Mucosa of stomach (tissue), 1 donor: ENCODE measurements at regions not wholly inside any gene's neighbourhood (a gene's known extent, or its start where the extent isn't known, plus 50 kb on each side); places are given as distances from the start of the nearest gene placed in this dataset.
"Not testable (repeated sequence)": the region's sequence is repeated elsewhere in the genome, so short reads cannot be mapped to it uniquely, and the experiment has no call there.

ENCODE experiments used
- H3K27me3 ChIP-seq: one replicate; pipeline ENCODE4 v1.7.0; 2013; ENCODE audit warnings: mild to moderate bottlenecking, low read length; ENCODE audit not compliant: control insufficient read depth, insufficient read depth
- H3K36me3 ChIP-seq: one replicate; pipeline ENCODE4 v1.7.0; 2013; ENCODE audit warnings: low read length; ENCODE audit not compliant: control insufficient read depth, insufficient read depth
- H3K4me1 ChIP-seq: one replicate; pipeline ENCODE4 v1.7.0; 2013; ENCODE audit warnings: mild to moderate bottlenecking, low read length; ENCODE audit not compliant: control insufficient read depth, insufficient read depth
- H3K4me3 ChIP-seq: one replicate; pipeline ENCODE4 v1.7.0; 2013; ENCODE audit warnings: low read length
- H3K9ac ChIP-seq: one replicate; pipeline ENCODE4 v1.7.0; 2013; ENCODE audit warnings: mild to moderate bottlenecking, low read length, moderate library complexity
- H3K9me3 ChIP-seq: one replicate; pipeline ENCODE4 v1.7.0; 2013; ENCODE audit warnings: mild to moderate bottlenecking, low read length, moderate library complexity; ENCODE audit not compliant: control insufficient read depth
- donor health status: Pancreatic carcinoma.

DNA sequence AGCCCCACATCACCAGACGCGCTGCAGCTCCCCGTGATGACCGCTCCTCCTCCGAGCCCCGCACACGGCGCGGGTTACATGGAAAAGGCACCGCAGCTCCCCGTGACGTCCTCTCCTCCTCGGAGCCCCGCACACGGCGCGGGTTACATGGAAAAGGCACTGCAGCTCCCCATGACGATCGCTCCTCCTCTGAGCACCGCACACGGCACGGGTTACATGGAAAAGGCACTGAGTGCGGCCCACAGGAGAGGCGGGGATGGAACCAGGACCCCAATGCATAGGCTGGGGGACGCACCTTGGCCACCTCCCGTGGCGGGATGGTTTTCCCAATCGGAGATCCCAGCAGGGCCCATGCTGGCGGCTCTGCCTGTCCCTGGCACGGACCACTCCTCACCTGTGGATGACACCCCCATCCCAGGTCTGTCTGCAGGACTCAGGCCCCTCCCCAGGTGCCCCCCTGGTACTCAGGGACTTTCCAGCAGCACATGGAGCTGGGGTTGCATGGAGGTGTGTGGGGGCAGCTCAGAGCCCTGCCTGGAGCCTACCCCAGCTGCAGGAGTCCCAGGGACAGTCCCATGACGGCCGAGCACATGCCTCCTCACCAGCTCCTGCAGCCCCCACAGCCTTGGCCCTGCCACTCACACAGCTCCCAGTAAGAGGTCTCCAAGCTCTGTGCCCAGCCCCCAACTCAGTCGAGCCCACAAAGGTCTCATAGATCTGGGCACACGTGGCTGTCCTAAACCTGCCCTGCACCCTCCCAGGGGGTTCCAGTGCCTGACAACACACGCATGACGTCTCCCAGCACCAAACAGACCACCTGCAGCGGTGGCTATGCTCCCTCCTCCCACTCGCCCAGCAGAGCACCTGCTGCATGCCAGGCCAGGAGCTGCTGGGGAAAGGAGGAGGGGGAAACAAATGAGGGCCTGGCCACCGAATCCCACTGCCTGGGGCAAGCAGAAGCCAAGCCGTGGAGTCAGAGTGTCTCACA lies 166.6 kb downstream of the BRD1 start:
- Histone ChIP-seq H3K27me3 (no peaks in the 10 kb centered on the region), H3K9me3 (no peaks in the 10 kb centered on the region), H3K4me1 (no peaks in the 10 kb centered on the region), H3K4me3 (no peak overlapping the region), H3K36me3 (no peaks in the 10 kb centered on the region), H3K9ac (no peak overlapping the region)

DNA sequence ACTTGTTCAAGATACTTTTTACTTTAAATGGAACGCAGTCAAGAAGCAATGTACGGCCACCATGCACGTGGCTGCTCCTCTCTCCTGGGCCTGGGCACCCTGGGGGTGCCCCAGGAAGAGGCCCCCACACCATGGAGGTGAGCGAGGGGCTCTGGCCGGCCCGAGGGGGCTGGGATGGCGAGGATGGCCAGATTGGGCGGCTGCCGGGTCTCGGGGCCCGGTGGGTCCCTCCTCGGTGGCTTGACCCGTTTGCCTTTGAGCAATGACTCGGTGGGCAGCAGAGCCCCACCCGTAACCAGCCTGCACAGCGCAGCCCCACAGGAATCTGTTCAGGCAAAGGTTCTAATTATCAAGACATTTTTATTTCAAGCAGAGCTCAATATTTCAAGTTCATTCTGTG lies 167.4 kb downstream of the BRD1 start:
- H3K36me3 ChIP-seq = no peaks in the 10 kb centered on the region
- no peaks in the 10 kb centered on the region for H3K9me3 ChIP-seq
- H3K9ac ChIP-seq = no peak overlapping the region
- no peaks in the 10 kb centered on the region for H3K4me1 ChIP-seq
- no peak overlapping the region for H3K4me3 ChIP-seq
- no peaks in the 10 kb centered on the region for H3K27me3 ChIP-seq

DNA sequence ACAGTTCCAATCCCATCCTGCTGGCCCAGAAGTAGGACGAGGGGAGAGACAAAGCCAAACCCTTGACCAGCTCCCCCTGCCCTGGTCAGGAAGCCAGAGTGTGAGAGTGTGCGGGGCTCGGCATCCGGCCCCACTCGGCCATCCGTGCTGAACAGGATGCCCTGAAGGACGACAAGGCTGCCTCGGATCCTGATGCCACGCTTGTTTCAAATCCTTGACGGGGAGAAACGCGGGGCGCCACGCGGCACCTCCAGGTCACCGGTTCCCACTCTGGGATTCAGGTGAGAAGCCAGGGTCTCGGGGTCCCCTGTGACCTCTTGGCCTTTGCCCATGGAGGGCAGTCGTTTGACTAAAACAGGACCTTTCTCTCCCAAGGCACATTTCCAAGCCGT lies 167.8 kb downstream of the BRD1 start:
- no peak overlapping the region for H3K4me3 ChIP-seq
- no peaks in the 10 kb centered on the region for H3K27me3 ChIP-seq

DNA sequence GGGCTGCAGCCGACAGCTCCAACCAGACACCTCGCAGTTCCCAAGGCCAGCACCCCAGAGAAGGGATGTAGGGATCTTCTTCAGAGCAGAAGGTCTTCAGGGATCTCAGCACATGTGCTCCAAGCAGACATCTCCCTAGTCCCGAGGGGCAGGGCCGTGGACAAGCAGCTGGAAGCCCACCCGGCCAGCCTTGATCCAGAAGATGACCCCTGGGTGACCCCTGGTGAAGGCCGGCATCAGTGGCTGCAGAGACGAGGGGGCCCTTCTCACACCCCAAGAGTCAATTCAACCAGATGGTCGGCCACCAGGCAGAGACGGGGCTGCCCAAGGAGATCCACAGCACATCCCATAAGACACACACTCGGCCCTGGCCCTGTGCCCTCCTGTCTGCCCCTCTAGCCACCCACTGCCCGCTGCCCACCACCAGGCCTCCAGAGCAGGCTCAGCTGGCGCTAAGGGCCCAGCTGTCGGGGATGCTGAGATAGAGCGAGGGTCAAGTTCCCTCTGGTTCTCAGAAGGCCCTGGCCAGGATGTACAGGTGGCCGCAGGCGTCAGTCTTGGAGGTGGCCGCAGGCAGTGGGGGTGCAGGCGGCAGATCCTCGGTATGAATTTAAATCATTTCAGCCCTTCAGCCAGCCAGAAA lies 168.3 kb downstream of the BRD1 start:
- Histone ChIP-seq H3K4me3 (no peak overlapping the region), H3K36me3 (no peaks in the 10 kb centered on the region), H3K9ac (no peak overlapping the region), H3K27me3 (no peaks in the 10 kb centered on the region), H3K9me3 (no peaks in the 10 kb centered on the region), H3K4me1 (no peaks in the 10 kb centered on the region)

More for the DNA sequence above, 167.8 kb downstream of the BRD1 start:
- no peaks in the 10 kb centered on the region for H3K4me1 ChIP-seq
- H3K36me3 ChIP-seq = no peaks in the 10 kb centered on the region
- H3K9me3 ChIP-seq = no peaks in the 10 kb centered on the region
- H3K9ac ChIP-seq = no peak overlapping the region

DNA sequence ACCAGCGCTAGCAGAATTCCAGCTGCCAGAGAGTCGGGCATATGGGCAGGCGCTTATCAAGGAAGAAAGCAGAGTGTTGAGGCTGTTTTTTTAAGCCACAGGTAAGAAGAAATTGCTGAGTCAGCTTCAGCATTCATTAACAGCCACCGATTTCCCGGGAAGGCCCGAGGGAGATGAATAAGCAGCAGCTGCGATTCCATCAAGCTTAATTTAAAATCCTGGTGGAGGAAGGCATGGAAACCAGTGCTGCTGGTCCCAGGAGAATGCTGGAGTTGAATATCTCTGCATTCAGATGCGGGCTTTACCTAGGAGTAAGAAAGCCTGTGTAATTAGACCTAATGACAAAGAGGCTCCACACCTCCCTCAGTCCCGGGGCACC lies 168.8 kb downstream of the BRD1 start:
- Histone ChIP-seq H3K9ac (no peak overlapping the region), H3K4me1 (no peaks in the 10 kb centered on the region), H3K27me3 (no peaks in the 10 kb centered on the region), H3K9me3 (no peaks in the 10 kb centered on the region), H3K4me3 (no peak overlapping the region), H3K36me3 (no peaks in the 10 kb centered on the region)

DNA sequence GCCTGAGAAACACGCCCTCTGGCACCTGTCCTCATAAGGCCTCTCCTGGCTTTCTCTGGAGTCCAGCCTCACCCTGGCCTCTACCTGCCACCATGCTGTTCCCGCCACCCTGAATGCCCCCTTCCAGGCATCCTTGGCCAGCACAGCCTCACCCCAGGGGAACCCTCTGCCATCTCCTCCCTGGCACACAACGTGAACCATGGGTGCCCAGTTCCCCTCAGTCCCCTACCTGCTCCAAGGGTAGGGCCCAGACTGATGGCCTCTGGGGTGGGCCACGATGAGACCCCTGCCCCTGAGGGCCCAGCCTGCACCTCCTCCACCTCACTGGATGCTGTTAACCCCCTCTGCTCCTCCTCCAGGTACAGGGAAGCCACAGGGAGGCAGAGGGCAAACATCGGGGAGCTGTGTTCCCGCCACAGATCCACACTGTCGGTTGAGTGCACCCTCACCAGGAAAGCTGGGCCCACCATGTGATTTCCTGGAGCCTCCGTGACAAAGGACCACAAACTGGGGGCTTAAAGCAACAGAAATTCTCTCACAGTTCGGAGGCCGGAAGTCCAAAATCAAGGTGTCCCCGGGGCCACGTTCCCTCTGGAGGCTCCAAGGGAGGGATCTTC lies 169.6 kb downstream of the BRD1 start:
- H3K9ac ChIP-seq = no peak overlapping the region
- H3K9me3 ChIP-seq = no peaks in the 10 kb centered on the region
- H3K4me3 ChIP-seq = no peak overlapping the region
- H3K27me3 ChIP-seq = no peaks in the 10 kb centered on the region
- H3K36me3 ChIP-seq = no peaks in the 10 kb centered on the region
- H3K4me1 ChIP-seq = no peaks in the 10 kb centered on the region

DNA sequence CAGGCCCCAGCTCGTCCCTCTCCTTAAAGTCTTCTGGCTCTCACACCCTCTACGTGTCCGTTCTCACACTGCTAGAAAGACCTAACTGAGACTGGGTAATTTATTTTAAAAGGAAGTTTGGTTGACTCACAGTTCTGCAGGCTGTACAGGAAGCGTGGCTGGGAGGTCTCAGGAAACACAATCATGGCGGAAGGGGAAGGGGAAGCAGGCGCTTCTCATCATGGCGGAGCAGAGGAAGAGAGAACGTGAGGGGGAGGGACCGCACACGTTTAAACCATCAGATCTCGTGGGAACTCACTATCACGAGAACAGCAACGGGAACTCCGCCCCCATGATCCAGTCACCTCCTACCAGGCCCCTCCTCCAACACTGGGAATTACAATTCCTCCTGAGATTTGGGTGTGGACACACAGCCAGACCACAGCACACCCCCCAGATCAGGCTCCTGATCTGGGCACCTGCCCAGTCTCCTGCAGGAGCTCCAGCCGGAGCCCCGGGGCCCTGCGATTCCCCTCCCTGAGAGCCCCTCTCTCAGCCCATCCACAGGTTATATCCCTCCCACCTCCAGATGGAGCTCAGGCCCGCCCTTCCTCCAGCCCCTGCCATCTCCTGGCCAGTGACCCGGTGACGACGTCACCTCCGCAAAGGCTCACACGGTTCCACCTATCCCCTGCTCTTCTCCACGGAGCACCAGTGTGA lies 170.2 kb downstream of the BRD1 start:
- no peaks in the 10 kb centered on the region for H3K36me3 ChIP-seq
- H3K9ac ChIP-seq = no peak overlapping the region
- no peaks in the 10 kb centered on the region for H3K27me3 ChIP-seq
- H3K4me1 ChIP-seq = no peaks in the 10 kb centered on the region
- H3K9me3 ChIP-seq = no peaks in the 10 kb centered on the region
- no peak overlapping the region for H3K4me3 ChIP-seq

DNA sequence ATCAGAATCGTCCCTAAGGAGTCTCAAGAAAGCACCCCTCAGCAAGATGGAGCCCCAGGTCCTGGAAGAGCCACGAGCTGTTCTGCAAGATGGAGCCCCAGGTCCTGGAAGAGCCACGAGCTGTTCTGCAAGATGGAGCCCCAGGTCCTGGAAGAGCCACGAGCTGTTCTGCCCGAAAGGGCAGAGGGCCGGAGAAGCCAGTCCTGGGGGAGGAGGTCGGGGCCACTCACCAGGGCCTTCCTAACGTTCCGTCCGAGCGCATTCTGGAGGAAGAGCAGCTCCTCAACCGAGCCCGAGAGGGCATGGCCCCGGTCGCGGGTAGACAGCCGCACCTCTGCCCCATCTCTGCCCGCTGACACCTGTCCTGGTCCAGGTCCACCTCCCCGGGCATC lies 170.8 kb downstream of the BRD1 start:
- not testable (repeated sequence) for H3K36me3 ChIP-seq, H3K4me3 ChIP-seq, H3K4me1 ChIP-seq, H3K27me3 ChIP-seq, H3K9ac ChIP-seq, H3K9me3 ChIP-seq

DNA sequence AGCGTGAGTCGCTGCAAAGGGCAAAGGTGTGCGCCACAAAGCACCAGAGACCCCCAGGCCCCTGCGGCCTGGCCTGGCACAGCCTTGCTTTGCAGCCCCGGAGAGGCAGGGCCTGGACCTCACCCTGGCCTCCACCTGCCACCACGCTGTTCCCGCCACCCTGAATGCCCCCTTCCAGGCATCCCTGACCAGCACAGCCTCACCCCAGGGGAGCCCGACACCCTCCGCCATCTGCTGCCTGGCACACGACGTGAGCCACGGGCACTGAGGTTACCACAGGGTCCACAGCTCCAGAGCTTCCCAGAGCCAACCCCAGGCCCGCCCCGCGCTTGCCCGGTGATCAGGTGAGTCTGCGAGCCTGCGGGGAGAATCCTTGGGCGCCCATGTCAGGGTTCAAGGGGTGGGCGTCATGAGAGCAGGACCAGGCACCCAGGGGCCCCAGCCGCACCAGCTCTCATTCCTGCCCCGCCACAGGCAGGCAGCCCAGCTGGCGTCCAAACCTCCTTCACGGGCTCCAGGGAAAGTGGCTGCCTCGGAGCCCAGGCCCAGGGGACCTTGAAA lies 171.3 kb downstream of the BRD1 start:
- H3K9me3 ChIP-seq = no peaks in the 10 kb centered on the region
- H3K27me3 ChIP-seq = no peaks in the 10 kb centered on the region
- no peak overlapping the region for H3K4me3 ChIP-seq
- H3K36me3 ChIP-seq = no peaks in the 10 kb centered on the region
- H3K9ac ChIP-seq = no peak overlapping the region
- H3K4me1 ChIP-seq = no peaks in the 10 kb centered on the region

DNA sequence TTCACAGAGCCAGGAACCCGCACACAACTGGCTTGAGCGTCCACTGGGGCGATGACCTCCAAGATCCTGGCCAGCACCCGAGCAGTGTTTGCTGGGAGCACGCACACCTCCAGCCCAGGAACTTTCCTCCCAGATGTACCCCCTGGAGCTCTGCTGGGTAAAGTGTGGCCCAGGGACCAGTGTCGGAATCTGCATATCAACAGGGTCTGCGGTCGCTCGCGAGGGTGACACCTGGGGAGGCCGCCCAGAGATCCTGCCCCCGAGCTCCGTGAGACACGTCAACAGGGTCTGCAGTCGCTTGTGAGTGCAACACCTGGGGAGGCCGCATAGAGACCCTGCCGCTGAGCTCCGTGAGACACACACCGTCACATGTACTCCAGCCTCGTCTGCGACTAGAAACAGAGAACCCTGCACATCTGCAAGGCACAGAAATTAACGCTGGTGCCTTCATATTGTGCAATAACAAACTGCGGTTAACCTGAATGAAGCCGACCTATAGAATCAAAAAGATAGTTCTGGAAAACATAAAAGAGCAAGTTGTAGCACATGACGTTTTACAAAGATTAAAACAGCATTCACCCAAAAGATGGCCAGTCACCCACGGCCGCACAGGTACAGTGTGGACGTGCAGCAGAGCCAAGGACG lies 172.4 kb downstream of the BRD1 start:
- no peaks in the 10 kb centered on the region for H3K27me3 ChIP-seq
- no peaks in the 10 kb centered on the region for H3K36me3 ChIP-seq
- H3K4me1 ChIP-seq = no peaks in the 10 kb centered on the region
- H3K9ac ChIP-seq = no peak overlapping the region
- H3K4me3 ChIP-seq = no peak overlapping the region
- H3K9me3 ChIP-seq = no peaks in the 10 kb centered on the region
